ENCODE measurements at regions not wholly inside any gene's neighbourhood (a gene's known extent, or its start where the extent isn't known, plus 50 kb on each side); places are given as distances from the start of the nearest gene placed in this dataset.

DNA sequence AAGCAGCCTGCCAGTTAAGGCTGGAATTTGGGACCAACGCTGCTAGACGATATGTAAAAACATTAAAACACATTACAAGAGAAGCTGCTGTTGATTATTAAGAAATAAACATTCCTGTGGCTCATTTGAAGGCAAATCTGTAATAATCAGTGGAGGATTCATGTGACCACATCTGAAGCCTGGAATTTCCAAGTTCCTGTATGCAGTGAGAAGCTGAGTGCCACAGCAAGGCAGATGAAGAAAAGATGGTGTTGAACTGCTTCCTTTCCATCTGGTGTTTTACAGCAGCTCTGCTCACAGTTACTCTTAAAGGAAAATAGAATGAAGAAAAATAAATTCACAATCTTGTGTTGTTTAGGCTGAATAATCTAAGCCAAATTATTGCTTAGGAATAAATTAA lies 139.3 kb upstream of the ROBO2 start:
- DNase-seq (ENCODE audit: low read depth): no peak

DNA sequence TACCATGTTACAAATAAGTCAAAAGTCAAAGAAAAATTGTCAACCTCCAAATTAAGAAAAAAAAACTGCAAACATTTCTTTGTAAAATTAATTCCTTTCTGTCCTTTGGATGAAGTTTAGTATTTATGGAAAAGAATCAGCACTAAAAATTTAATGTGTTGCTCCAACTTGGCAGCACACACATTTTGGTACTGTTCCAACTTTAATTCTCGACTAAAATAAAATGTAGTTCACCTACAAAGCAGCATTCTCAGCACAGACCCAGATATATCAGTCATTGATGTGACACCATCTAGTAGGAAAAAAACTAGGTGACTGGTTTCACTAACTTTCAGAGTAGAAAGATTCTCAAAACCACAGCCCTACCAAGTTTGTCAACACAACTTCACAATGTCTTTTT lies 131.7 kb upstream of the ROBO2 start:
- no peak for DNase-seq (ENCODE audit: low read depth)

DNA sequence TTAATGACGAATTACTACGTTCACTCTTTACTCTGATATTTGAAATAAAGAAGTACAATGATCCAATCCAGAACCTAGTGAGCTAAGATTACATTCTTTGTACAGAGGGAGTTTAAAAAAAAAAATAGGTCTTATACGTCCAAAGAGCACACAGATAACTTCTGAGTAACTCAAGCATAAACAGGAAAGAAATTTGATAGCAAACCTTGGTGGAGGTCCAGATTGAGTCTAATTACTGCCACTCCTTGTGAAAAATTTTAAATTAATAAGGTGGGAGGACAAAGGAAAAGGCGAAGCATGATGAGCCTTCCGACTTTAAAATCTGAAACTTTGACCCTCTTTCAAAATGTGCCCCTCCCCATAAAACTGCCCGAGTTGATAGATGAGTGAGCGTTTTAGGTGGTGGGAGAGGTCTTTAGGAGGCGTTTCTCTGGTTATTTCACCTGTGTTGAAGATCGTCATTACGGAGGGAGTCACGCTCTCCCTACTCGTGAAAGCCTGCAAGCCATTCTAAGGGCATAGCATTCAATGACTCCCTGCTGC lies 127.0 kb upstream of the ROBO2 start:
- DNase-seq (ENCODE audit: low read depth): no peak

DNA sequence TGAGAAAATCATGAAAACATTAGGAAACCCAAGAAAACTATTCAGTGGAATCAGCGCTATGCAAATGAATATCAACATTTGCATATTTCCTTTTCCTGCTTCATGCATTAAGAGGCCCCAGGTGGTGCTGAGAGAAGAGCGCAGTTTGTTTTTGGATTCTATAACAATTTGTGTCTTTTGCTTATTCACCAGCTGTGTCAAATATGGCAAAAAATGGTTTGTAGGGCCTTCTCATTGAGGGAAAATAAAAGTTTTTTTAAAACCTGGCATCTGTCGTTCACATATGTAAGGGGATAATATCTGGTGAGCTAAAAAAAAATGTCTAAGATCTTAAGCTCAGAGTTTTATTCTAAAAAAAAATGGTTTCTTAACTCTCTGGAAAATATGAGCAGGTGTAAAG lies 122.5 kb upstream of the ROBO2 start:
- DNase-seq (ENCODE audit: low read depth): no peak

DNA sequence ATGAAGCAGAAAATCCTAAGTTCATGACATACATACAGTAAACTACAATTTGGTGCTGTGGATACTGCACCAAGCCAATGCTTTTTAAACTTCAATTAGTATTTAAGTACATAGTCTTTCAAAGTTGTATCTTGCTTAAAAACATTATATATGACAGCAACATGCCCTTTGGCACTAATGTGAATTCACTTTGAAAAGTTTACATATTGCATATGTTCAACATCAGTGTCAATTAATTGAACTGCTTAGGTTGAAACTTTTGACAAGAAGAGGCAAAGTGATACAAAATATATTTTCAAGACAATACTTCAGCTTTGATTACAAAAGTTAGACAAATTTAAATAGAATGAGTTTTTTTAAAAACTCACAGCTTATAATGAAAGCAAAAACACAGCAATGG lies 119.4 kb upstream of the ROBO2 start:
- DNase-seq (ENCODE audit: low read depth): no peak

DNA sequence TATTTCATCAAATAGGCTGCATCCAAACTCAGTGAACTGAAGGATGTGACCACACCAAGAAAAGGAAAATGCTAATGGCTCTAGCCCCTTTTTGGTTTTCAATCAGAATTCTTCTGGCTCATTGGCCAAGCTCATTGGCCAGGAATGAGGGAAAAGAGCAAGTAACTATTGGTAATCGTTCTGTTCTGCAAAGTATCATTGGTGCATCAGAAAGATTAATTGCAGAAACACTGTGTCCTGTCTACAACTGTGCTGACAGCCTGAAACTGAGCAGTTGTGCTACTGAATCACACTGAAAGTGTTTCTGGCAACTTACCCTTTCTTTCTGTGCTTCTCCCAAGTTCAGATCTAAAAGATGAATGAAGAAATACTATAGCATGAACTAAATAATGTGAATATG lies 116.4 kb upstream of the ROBO2 start:
- DNase-seq (ENCODE audit: low read depth): no peak

DNA sequence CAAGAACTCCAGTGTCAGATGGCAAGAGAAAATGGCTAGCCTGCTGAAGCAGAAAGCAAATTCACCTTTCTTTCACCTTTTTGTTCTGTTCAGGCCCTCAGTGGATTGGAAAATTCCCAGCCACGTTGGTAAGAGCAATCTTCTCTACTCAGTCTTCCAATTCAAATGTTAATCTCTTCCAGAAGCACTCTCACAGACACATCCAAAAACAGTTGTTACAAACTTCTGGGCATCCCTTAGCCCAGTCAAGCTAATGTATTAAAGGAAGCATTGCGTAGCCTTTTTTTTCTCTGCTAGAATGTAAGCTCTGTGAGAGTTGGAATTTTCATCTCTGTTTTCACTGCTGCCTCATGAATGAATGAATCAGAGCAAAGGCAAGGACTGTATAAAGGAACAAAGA lies 109.2 kb upstream of the ROBO2 start:
- no peak for DNase-seq (ENCODE audit: low read depth)

DNA sequence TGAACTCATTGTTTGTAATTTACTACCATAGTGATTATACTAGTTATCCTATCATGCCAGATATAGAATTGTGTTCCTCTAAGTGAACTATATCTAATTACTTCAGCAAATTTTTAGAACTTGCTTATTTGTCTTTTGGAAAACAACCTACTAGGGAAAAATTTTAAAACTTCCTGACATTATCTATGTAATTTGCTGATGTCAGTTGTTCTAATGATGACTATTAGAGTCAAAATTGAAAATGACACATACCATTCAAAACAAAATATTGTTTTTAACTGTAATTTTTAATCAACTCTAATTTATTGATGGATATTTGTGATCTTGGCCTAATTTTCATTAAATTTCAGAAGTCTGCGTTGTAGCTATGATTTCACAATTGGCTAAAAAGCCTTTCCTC lies 106.7 kb upstream of the ROBO2 start:
- DNase-seq (ENCODE audit: low read depth): no peak

DNA sequence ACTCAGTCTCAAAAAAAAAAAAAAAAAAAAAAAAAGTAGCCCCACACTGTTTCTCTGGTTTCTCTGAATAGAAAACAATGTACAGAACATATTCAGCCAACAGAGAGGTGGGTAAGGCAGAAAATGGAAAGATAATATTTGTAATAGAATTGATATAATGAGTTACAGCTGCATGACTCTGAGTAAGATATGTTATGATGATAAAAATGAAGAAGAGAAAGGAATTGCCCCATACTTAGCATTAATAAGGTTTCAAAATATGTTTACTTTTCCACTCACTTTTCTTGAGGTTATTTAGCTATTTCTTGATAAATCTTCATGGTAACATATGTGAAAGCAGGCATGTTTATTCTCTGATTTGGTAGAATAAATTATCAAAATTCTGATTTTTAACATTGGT lies 100.9 kb upstream of the ROBO2 start:
- no peak for DNase-seq (ENCODE audit: low read depth)

DNA sequence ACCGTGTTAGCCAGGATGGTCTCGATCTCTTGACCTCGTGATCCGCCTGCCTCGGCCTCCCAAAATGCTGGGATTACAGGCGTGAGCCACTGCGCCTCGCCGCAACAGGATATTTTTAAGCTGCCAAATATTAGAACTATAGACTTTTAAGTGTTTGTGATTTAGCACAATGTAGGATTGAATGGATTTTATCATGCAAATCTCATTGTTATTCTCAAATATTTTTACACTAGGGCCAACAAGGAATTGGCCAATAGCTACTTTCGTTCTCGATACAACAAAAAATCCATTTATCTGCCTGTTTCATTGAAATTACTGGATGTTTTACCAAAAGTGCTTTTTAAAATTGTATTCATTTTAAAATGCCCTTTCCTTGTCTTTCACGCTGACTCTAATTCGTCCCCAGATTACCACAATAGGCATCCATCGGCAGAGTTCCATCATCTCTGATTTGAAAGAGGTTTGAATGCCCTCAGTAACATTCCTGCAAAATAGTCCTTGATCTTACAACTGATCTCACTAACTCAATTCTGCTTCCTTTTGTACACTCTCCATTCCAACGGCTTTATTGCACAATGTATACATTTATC lies 99.6 kb upstream of the ROBO2 start:
- no peak for DNase-seq (ENCODE audit: low read depth)

DNA sequence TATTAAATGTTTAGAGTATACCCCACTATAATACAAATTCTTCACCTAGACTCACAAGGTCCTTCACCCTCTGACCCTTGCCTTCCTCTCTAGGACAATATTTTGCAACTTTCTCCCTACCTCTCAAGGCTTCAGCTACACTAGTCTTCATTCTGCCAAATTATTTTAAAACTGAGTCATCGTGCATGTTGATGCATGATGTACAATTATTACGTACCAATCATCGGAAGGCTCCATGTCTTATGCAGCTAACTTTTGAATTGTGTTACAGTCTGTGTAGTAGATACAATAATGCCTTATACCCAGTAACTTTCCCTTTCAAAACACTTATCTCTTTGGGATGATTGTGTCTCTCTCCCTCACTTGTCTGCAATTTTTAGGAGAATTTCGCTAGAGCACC lies 98.5 kb upstream of the ROBO2 start:
- DNase-seq (ENCODE audit: low read depth): no peak

DNA sequence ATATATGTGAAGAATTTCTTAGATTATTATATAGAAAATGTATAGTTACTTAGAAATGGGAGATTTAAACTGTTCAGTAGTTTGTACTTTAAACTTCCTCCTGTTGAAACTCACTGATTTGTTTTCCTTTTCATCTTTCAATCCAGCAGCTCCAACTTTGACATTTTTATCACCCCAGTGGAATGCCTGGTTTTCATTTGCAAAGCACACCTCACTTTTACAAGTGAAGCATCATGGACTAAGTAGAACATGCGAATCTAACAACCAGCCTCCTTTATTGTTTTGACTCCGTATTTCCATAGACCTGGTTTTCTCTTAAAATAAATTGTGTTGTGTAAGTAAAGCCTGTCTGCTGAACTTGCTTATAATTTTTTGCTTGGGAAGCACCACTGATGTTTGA lies 97.8 kb upstream of the ROBO2 start:
- no peak for DNase-seq (ENCODE audit: low read depth)

DNA sequence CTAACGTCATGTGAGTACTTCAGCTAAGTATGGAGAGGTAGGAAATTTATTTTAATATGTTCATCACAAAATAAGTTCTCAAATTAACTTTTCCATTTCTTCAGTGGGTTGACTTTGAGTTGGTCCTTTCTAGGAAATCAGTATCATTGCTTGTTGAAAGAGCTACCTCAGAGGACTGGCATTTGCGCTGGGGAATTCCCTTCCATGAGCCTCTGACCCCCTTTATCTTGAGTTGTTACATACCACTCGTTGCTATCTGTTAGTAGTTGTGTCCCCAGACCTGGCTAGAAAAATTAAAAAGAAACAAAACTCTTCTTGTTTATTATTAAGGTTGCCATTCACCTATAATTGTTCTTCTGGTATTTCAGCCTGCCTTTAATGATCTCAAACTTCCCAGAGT lies 96.8 kb upstream of the ROBO2 start:
- DNase-seq (ENCODE audit: low read depth): no peak

DNA sequence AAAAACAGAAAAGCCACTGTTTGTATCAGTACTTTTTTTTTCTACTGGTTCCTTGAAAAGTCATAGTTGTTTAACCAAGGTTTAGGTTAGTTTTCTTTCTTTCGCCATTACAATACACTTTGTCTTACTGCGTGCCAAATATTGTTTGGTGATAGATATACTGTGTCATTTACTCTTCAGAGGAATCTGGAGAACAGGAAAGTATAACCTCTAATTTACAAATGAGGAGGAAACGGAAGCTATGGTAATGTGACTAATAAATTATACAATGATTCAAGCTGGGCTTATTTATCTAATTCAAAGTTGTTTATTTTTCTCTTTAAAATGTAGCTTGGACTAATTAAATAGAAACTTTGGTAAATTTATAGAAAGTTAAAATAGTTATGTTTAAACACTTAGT lies 96.2 kb upstream of the ROBO2 start:
- DNase-seq (ENCODE audit: low read depth): no peak

DNA sequence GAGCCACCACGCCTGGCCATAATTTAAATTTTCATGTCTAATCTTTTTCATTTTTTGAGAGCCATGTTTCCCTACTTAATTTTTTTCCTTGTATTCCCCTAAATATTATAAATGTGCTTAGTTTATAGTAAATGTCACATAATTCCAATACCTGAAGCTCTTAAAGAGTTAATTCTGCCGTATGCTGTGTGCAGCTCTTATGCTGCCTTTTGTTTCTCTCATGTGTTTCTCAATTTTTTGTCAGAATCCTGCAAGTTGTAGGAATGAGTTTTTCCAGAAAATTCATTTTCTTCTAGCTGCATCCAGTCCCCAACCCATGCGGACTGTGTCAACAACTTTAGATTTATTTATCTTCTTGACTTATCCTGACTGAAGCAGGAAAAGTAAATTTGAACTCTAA lies 90.9 kb upstream of the ROBO2 start:
- DNase-seq (ENCODE audit: low read depth): no peak

DNA sequence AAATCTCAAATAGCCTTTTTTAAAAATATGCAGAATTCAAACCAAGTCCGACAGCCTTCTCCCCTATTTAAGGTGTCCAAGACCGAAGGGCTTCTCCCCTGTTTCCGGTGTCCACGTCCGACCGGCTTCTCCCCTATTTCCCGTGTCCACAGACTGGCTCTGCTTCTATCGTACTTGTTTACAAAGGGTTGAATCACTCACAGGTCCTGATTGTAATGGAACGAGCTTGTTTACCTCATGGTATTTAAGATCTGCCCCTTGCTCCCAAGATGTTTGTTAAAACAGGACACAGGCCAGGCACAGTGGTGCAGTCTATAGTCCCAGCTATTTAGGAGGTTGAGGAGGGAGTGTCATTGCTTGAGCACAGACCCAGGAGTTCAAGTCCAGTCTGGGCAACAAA lies 90.4 kb upstream of the ROBO2 start:
- no peak for DNase-seq (ENCODE audit: low read depth)

DNA sequence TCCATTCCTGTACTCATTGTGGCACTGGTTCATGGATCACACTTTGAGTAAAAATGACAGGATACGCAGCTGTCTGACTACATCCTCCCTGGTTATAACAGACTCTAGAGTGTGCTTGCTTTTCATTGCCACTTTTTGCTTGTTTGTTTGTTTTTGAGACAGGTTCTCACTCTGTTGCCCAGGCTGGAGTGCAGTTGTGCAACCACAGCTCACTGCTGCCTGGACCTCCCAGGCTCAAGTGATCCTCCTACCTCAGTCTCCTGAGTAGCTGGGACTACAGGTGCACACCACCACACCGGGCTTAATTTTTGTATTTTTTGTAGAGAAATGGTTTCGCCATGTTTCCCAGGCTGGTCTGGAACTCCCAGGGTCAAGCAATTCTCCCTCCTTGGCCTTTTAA lies 89.3 kb upstream of the ROBO2 start:
- no peak for DNase-seq (ENCODE audit: low read depth)

DNA sequence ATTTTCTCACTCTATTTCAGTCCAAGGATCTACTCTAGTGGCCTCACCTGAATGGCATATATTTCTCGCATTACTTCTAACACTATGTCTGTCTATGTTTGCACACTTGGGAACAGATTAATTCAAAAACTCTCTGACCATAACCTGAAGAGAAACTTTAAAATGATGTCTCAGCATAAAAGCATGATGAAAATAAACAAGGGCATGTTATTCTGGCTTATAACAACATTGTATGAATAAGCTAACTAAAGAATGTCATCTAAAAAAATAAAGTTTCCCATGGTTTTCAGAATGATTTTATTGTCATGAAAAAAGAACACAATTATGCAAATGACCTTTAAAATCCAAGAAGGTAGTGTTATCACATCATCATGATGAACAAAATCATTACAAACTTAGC lies 85.5 kb upstream of the ROBO2 start:
- no peak for DNase-seq (ENCODE audit: low read depth)

DNA sequence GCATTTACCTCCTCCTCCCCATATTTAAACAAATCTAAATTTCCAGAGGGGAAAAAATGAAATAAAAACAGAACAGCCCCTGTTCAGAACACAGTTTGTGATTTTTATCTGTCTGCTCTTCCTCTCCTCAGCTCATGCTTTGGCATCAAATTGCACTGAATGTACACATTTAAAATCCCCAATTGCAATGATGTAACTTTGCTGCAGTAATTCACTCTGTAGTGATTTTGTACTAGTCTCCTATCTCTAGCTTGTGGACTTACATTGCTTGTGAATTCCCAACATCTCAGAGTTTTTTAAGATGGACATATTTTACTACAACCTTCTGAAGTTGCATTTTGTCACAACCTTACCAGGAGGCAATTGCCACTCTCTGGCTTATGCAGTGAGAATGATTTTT lies 81.6 kb upstream of the ROBO2 start:
- DNase-seq (ENCODE audit: low read depth): no peak

DNA sequence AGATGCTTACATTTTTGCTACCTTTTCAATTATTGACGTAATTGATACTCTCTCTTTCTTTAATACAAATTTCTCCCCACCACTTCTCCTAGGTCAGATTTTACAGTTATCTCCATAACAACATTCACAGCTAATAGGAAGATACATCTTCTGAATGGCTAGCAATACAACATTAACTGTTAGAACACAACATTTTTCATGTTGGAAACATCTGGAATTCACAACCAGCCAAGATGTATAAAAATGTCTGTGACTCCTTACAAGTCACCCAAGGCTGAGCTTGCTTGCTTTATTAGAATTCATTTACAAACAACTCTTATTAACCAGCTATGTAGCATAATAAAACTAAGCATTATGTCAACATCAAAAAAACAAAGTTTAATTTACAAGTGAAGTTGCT lies 81.0 kb upstream of the ROBO2 start:
- DNase-seq (ENCODE audit: low read depth): no peak

DNA sequence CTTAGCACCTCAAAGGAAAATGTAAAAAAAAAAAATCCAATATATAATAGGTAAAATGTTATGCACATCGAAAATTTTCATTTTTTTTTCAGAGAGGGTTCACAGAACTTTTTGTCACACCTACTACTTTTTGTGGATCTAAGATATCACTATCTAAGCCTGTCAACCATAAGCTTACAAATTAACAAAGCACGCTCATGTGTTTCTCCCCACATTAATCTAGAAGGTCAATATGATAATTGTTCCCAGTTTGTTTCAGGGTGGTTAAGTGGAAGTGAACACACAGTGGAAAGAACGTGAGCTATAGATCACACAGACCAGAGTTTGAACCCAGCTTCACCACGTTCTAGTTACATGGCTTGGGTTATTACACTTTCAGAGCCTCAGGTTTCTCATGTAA lies 78.6 kb upstream of the ROBO2 start:
- no peak for DNase-seq (ENCODE audit: low read depth)

DNA sequence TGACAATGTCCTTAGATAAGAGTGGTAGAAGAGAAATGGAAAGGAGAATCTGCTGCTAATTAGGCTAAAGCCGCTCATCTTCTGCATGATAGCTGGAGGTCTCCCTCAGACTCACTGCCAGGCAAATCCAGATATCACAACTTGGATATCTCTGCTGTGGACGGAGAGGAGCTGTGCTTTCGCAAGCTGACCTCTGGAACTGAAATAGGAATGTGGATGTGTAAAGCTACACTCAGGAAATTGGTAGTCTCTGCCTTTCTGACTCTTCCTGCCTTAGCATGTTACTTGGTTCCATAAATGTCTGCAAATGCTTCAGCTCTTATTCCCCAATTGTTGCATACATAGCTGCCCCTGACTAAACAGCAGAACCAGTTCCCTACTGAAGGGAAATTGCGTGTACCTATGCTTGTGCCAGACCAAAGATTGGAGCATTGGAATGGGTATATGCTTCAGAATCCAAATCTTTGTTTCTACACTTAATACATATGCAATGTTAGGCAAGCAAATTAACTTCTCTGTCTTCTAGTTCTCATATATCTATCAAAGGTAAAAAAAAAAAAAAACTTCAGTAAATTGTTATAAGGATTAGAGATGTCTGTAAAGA lies 74.7 kb upstream of the ROBO2 start:
- DNase-seq (ENCODE audit: low read depth): peak; percentile 2

DNA sequence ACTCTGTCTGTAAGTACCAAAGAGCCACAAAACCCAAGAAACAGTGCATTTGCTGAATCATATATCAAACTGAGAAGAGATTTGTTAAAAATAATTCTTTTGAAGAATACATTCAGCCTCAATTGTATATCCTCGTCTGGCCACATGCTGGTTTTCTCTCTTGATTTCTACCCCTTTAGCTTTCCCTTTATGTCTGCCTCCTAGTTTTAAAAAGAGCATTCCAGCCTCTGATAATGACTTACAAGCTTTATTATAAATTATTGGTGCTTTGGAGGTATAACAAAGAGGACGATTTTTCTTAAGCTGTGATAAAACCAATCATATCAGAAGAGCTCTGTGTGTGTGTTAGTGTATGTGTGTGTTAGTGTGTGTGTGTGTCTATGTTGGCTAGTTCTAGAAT lies 70.4 kb upstream of the ROBO2 start:
- no peak for DNase-seq (ENCODE audit: low read depth)

DNA sequence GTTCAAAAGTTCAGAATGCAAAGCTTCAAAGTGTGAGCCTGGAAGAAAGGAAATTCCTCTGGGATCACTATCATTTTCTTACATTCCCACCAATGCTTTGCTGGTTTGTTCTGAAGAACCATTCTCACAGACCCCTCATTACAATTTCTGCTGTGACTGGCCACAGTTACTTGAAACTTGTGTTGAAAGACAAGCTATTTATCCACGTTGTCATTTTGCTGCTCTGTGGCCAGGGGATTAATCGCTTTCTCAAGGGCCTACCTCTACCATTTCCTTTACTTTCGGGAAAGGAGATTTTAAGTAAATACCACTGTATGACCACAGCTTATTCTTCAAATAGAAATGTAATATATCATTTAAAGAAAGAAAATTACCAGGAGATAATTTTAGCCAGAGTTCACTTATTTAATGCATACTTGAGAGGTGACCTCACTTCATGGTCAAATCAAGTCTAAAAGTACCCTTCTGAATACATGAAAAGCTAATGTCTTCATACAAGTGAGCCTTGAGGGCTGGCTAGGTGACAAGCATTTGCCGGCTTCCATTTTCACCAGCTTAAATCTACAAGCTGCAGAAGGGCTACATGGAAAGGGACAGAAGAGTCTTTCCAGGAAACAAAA lies 69.8 kb upstream of the ROBO2 start:
- DNase-seq (ENCODE audit: low read depth): no peak
